B cell (primary cell): ENCODE measurements at regions not wholly inside any gene's neighbourhood (a gene's known extent, or its start where the extent isn't known, plus 50 kb on each side); places are given as distances from the start of the nearest gene placed in this dataset.

Source experiments
- ATAC-seq: fragments of 200-7000 bp; cut with Tn5 transposase; one replicate; pipeline ENCODE4 v1.10.0; 2021; ENCODE audit warnings: low read depth, mild to moderate bottlenecking, moderate number of reproducible peaks, moderate library complexity
- CTCF ChIA-PET: fragments of 350-600 bp; sonication (Branson Sonifier 250); formaldehyde crosslinking; loops from one replicate; lab custom pipeline; 2021; ENCODE audit warnings: antibody characterized with exemption, inconsistent platforms; lab: Charles Lee
- POLR2A ChIA-PET: fragments of 350-600 bp; sonication (Branson Sonifier 250); formaldehyde crosslinking; loops from one replicate; lab custom pipeline; 2021; ENCODE audit warnings: antibody characterized with exemption; lab: Charles Lee
- DNase-seq: peaks from one replicate; pipeline ENCODE4 v3.0.0; 2013
- H2AFZ ChIP-seq: 2 replicates; pipeline ENCODE4 v1.6.1; 2012; ENCODE audit warnings: mild to moderate bottlenecking, low read depth, low read length; ENCODE audit not compliant: insufficient read depth, poor library complexity, severe bottlenecking
- H3K27ac ChIP-seq, 2 donors: 1 replicate in 1 of 2; 2 replicates in 1 of 2; pipeline ENCODE4 v1.5.1; 2012 to 2013; ENCODE audit warnings: low read length in 2 of 2, mild to moderate bottlenecking in 2 of 2, moderate library complexity in 1 of 2
- H3K27me3 ChIP-seq, 4 experiments: fragments of 200-600 bp in 1 of 4; sonication (generic) in 1 of 4; replicated peaks in 1 of 4; 1 replicate in 2 of 4; 2 replicates in 2 of 4; pipeline versions ENCODE4 v1.6.1 to v1.7.0; 2013 to 2016; ENCODE audit warnings: low read length in 3 of 4, mild to moderate bottlenecking in 2 of 4, mixed read lengths in 1 of 4, moderate library complexity in 1 of 4; ENCODE audit not compliant: insufficient read depth in 4 of 4, control insufficient read depth in 3 of 4; ENCODE audit errors: control extremely low read depth in 1 of 4
- H3K36me3 ChIP-seq, 2 experiments: replicated peaks in 1 of 2; 1 replicate in 1 of 2; 2 replicates in 1 of 2; pipeline versions ENCODE4 v1.6.1 to v1.7.1; 2013; ENCODE audit warnings: low read length in 1 of 2; ENCODE audit not compliant: insufficient read depth in 2 of 2, control insufficient read depth in 1 of 2; ENCODE audit errors: control extremely low read depth in 1 of 2, extremely low read depth in 1 of 2
- H3K4me1 ChIP-seq, 2 donors: fragments of 200-600 bp in 1 of 2; sonication (generic) in 1 of 2; 1 replicate in 1 of 2; 2 replicates in 1 of 2; pipeline versions ENCODE4 v1.5.1 to v1.6.1; 2013 to 2017; ENCODE audit warnings: low read length in 2 of 2; ENCODE audit not compliant: control insufficient read depth in 2 of 2, insufficient read depth in 2 of 2
- H3K4me2 ChIP-seq: replicated peaks from 2 replicates; pipeline ENCODE3; 2012; ENCODE audit warnings: mild to moderate bottlenecking, low read depth, low read length; ENCODE audit not compliant: poor library complexity, severe bottlenecking
- H3K4me3 ChIP-seq, 5 experiments: fragments of 200-600 bp in 1 of 5; sonication (generic) in 1 of 5; 1 replicate in 3 of 5; 2 replicates in 2 of 5; pipeline versions ENCODE4 v1.5.1 to v1.7.0; 2011 to 2016; ENCODE audit warnings: low read length in 4 of 5, mild to moderate bottlenecking in 4 of 5, low read depth in 2 of 5, control low read depth in 1 of 5, moderate library complexity in 1 of 5; ENCODE audit not compliant: insufficient read depth in 1 of 5; ENCODE audit errors: control extremely low read depth in 1 of 5, extremely low read depth in 1 of 5
- H3K79me2 ChIP-seq: fragments of 200-600 bp; sonication (generic); one replicate; pipeline ENCODE4 v1.6.0; 2016; ENCODE audit warnings: low read length; ENCODE audit not compliant: control insufficient read depth, insufficient read depth
- H3K9ac ChIP-seq: fragments of 200-600 bp; sonication (generic); 2 replicates; pipeline ENCODE4 v1.6.1; 2017; ENCODE audit warnings: mild to moderate bottlenecking, low read length, moderate library complexity
- H3K9me3 ChIP-seq, 3 donors: one replicate each; pipeline versions ENCODE4 v1.6.1 to v1.7.1; 2013; ENCODE audit warnings: low read length in 2 of 3; ENCODE audit not compliant: control insufficient read depth in 2 of 3, insufficient read depth in 1 of 3; ENCODE audit errors: control extremely low read depth in 1 of 3
- H4K20me1 ChIP-seq: 2 replicates; pipeline ENCODE4 v1.6.0; 2012; ENCODE audit warnings: mild to moderate bottlenecking, low read length; ENCODE audit not compliant: insufficient read depth, control insufficient read depth, poor library complexity, severe bottlenecking
- H3K27ac Mint-ChIP-seq: one replicate; pipeline ENCODE4 v1.8.0; 2021; ENCODE audit warnings: mixed read lengths
- H3K27me3 Mint-ChIP-seq: one replicate; pipeline ENCODE4 v1.8.0; 2021; ENCODE audit warnings: mixed read lengths
- H3K4me1 Mint-ChIP-seq: one replicate; pipeline ENCODE4 v1.8.0; 2021; ENCODE audit warnings: mixed read lengths
- H3K4me3 Mint-ChIP-seq: one replicate; pipeline ENCODE4 v1.8.0; 2021; ENCODE audit warnings: mixed read lengths
- H3K9me3 Mint-ChIP-seq: one replicate; pipeline ENCODE4 v1.8.0; 2022; ENCODE audit warnings: mixed read lengths; ENCODE audit not compliant: insufficient read depth
- CTCF ChIP-seq: fragments of 200-600 bp; IDR thresholded peaks from one replicate; pipeline ENCODE4 v1.8.0; 2022; ENCODE audit warnings: antibody characterized with exemption, mild to moderate bottlenecking
- EZH2 ChIP-seq: IDR thresholded peaks from 2 replicates; pipeline ENCODE4 v1.6.1; 2012; ENCODE audit warnings: borderline replicate concordance, low read depth, mild to moderate bottlenecking, moderate library complexity, low read length; ENCODE audit not compliant: insufficient read depth, poor library complexity, severe bottlenecking
- WGBS: methylation state at CpG from one replicate; pipeline ENCODE4 v1.1.5; 2013; ENCODE audit warnings: missing lambda C conversion rate; ENCODE audit not compliant: insufficient coverage; 5-methylcytosine and 5-hydroxymethylcytosine counted together
- intact Hi-C: fragments of 100-400 bp; cut with micrococcal nuclease; formaldehyde crosslinking; loops from one replicate; pipeline ENCODE4 v1.10.0; 2022

GRCh38 chr3:14336749-14337598, 65.4 kb upstream of the SLC6A6 start:
- ATAC-seq = no peak
- Mint-ChIP-seq H3K4me3 (no peak overlapping the region), H3K27me3 (no peaks in the 10 kb centered on the region), H3K9me3 (no peaks in the 10 kb centered on the region), H3K4me1 (no peaks in the 10 kb centered on the region), H3K27ac (no peak overlapping the region)
- DNase-seq = no peak
- no peak overlapping the region for H3K4me2 ChIP-seq
- no peaks in the 10 kb centered on the region for H3K9me3 ChIP-seq
- POLR2A ChIA-PET = no interaction called here
- H2AFZ ChIP-seq = no peak overlapping the region
- WGBS = 76% methylated on average over 7 of the region's 17 CpGs
- H3K9ac ChIP-seq = no peak overlapping the region
- H3K79me2 ChIP-seq = no peaks in the 10 kb centered on the region
- H4K20me1 ChIP-seq = no peaks in the 10 kb centered on the region
- intact Hi-C loops = no loop called here
- H3K27ac ChIP-seq = no peak overlapping the region
- H3K36me3 ChIP-seq = no peaks in the 10 kb centered on the region
- CTCF ChIA-PET = no interaction called here
- no peak overlapping the region for H3K4me3 ChIP-seq
- TF ChIP-seq CTCF (no peak), EZH2 (no peak)
- H3K27me3 ChIP-seq = no peaks in the 10 kb centered on the region
- H3K4me1 ChIP-seq = no peaks in the 10 kb centered on the region

GRCh38 chr3:14337828-14338227, 64.6 kb upstream of the SLC6A6 start:
- H3K4me1 Mint-ChIP-seq = no peaks in the 10 kb centered on the region
- Histone ChIP-seq H3K4me1 (no peaks in the 10 kb centered on the region), H3K4me3 (no peak overlapping the region), H4K20me1 (no peaks in the 10 kb centered on the region), H3K9me3 (no peaks in the 10 kb centered on the region), H3K27me3 (no peaks in the 10 kb centered on the region), H3K36me3 (no peaks in the 10 kb centered on the region), H3K9ac (no peak overlapping the region), H2AFZ (no peak overlapping the region), H3K4me2 (no peak overlapping the region), H3K27ac (no peak overlapping the region), H3K79me2 (no peaks in the 10 kb centered on the region)
- no peak overlapping the region for H3K27ac Mint-ChIP-seq
- 88% methylated on average over 2 of the region's 6 CpGs for WGBS
- ChIA-PET POLR2A (no interaction called here), CTCF (no interaction called here)
- ATAC-seq = no peak
- intact Hi-C loops = no loop called here
- H3K9me3 Mint-ChIP-seq = no peaks in the 10 kb centered on the region
- H3K4me3 Mint-ChIP-seq = no peak overlapping the region
- TF ChIP-seq EZH2 = no peak
- no peak for TF ChIP-seq CTCF
- no peak for DNase-seq
- H3K27me3 Mint-ChIP-seq = no peaks in the 10 kb centered on the region
